ENCODE measurements at regions not wholly inside any gene's neighbourhood (a gene's known extent, or its start where the extent isn't known, plus 50 kb on each side); places are given as distances from the start of the nearest gene placed in this dataset.

GRCh38 chr7:130920122-130920521, 186.1 kb upstream of the KLF14 start:
- TF ChIP-seq GABPB1 (CRISPR knock-in tag; IDR thresholded peaks at IDR 0.05) = no peak
- TF ChIP-seq, protein P1, sequence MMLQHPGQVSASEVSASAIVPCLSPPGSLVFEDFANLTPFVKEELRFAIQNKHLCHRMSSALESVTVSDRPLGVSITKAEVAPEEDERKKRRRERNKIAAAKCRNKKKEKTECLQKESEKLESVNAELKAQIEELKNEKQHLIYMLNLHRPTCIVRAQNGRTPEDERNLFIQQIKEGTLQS (CRISPR knock-in tag; conservative IDR thresholded peaks at IDR 0.05) = no peak
- TF ChIP-seq, protein P2, sequence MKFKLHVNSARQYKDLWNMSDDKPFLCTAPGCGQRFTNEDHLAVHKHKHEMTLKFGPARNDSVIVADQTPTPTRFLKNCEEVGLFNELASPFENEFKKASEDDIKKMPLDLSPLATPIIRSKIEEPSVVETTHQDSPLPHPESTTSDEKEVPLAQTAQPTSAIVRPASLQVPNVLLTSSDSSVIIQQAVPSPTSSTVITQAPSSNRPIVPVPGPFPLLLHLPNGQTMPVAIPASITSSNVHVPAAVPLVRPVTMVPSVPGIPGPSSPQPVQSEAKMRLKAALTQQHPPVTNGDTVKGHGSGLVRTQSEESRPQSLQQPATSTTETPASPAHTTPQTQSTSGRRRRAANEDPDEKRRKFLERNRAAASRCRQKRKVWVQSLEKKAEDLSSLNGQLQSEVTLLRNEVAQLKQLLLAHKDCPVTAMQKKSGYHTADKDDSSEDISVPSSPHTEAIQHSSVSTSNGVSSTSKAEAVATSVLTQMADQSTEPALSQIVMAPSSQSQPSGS (CRISPR knock-in tag; IDR thresholded peaks at IDR 0.05; ENCODE audit: borderline replicate concordance, low read depth) = no peak
- TF ChIP-seq ZNF263 (CRISPR knock-in tag; IDR thresholded peaks at IDR 0.05; ENCODE audit: low read depth) = no peak
- TF ChIP-seq FOXK1 (CRISPR knock-in tag; IDR thresholded peaks at IDR 0.05) = no peak
- TF ChIP-seq, protein P3, sequence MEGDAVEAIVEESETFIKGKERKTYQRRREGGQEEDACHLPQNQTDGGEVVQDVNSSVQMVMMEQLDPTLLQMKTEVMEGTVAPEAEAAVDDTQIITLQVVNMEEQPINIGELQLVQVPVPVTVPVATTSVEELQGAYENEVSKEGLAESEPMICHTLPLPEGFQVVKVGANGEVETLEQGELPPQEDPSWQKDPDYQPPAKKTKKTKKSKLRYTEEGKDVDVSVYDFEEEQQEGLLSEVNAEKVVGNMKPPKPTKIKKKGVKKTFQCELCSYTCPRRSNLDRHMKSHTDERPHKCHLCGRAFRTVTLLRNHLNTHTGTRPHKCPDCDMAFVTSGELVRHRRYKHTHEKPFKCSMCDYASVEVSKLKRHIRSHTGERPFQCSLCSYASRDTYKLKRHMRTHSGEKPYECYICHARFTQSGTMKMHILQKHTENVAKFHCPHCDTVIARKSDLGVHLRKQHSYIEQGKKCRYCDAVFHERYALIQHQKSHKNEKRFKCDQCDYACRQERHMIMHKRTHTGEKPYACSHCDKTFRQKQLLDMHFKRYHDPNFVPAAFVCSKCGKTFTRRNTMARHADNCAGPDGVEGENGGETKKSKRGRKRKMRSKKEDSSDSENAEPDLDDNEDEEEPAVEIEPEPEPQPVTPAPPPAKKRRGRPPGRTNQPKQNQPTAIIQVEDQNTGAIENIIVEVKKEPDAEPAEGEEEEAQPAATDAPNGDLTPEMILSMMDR (IDR thresholded peaks at IDR 0.05) = no peak
- TF ChIP-seq SP1 (CRISPR knock-in tag; conservative IDR thresholded peaks at IDR 0.05) = no peak
- no peak for TF ChIP-seq TEAD4 (CRISPR knock-in tag; IDR thresholded peaks at IDR 0.05)
- TF ChIP-seq ZNF121 (CRISPR knock-in tag; IDR thresholded peaks at IDR 0.05) = no peak
- no peak for TF ChIP-seq JUN (CRISPR knock-in tag; IDR thresholded peaks at IDR 0.05)
- TF ChIP-seq NR3C1 (CRISPR knock-in tag; conservative IDR thresholded peaks at IDR 0.05; ENCODE audit: low read depth) = no peak
- TF ChIP-seq TCF7 (CRISPR knock-in tag; IDR thresholded peaks at IDR 0.05; ENCODE audit: low read depth) = no peak

Data from WTC11 (cell line).